ENCODE measurements at regions not wholly inside any gene's neighbourhood (a gene's known extent, or its start where the extent isn't known, plus 50 kb on each side); places are given as distances from the start of the nearest gene placed in this dataset.

DNA sequence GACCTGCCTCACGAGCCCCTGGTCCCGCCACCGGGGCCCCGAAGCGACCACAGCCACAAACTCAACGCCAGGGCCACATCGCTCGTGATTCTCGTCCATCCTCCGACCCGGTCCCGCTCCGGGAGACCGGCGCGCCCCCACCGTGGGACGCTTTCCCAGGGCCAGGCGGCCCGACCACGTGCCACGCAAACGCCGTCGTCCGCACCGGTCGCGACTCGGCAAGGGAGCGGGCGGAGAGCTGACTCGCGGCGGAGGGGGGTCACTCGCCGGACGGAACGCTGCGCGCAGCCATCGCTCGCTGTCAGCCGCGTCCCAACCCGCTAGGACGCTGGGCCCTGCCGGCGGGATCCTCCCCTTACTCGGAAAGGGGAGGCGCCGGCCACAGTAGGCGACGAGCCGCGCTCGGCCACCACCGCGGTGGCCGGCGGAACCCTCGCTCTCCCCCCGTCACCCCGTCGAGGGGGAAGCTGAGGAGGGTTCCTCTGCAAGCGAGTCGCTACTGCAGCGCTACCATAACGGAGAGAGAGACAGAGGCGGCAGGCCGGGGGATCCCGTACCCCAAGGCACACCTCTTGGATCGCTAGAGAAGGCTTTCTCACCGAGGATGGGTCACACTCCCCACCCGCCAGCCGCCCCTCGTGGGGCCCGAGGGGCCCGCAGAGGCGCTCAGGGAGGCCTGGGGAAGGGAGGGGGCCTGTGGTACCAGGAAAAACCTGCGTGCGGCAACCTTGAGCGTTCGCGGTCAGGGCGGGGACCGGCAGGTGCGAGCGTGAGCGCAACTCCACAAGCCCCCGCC, 511.8 kb upstream of the ZNF337 start:
- TF ChIP-seq, protein P1, sequence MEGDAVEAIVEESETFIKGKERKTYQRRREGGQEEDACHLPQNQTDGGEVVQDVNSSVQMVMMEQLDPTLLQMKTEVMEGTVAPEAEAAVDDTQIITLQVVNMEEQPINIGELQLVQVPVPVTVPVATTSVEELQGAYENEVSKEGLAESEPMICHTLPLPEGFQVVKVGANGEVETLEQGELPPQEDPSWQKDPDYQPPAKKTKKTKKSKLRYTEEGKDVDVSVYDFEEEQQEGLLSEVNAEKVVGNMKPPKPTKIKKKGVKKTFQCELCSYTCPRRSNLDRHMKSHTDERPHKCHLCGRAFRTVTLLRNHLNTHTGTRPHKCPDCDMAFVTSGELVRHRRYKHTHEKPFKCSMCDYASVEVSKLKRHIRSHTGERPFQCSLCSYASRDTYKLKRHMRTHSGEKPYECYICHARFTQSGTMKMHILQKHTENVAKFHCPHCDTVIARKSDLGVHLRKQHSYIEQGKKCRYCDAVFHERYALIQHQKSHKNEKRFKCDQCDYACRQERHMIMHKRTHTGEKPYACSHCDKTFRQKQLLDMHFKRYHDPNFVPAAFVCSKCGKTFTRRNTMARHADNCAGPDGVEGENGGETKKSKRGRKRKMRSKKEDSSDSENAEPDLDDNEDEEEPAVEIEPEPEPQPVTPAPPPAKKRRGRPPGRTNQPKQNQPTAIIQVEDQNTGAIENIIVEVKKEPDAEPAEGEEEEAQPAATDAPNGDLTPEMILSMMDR (IDR thresholded peaks at IDR 0.05): no peak
- TF ChIP-seq EP300 (IDR thresholded peaks at IDR 0.05): no peak
- TF ChIP-seq POLR2A (IDR thresholded peaks at IDR 0.05): no peak
